Spinal cord (tissue), 9 donors: ENCODE measurements at regions not wholly inside any gene's neighbourhood (a gene's known extent, or its start where the extent isn't known, plus 50 kb on each side); places are given as distances from the start of the nearest gene placed in this dataset.
"Not testable (repeated sequence)": the region's sequence is repeated elsewhere in the genome, so short reads cannot be mapped to it uniquely, and the experiment has no call there.

ENCODE experiments used
- DNase-seq, 6 donors: peaks; one replicate each; pipeline versions ENCODE4 v3.0.0 to v3.0.0-alpha.2; 2013 to 2015; ENCODE audit warnings: low spot score in 6 of 6, low read depth in 4 of 6
- H3K27ac ChIP-seq: one replicate; pipeline ENCODE4 v1.5.1; 2013; ENCODE audit warnings: low read depth, low read length, control low read depth
- H3K27me3 ChIP-seq: one replicate; pipeline ENCODE4 v1.6.1; 2013; ENCODE audit warnings: low read length; ENCODE audit not compliant: control insufficient read depth, insufficient read depth
- H3K36me3 ChIP-seq: one replicate; pipeline ENCODE4 v1.6.1; 2013; ENCODE audit warnings: low read length; ENCODE audit not compliant: control insufficient read depth, insufficient read depth
- H3K4me1 ChIP-seq: one replicate; pipeline ENCODE4 v1.6.1; 2013; ENCODE audit warnings: low read length; ENCODE audit not compliant: control insufficient read depth, insufficient read depth
- H3K4me3 ChIP-seq: one replicate; pipeline ENCODE4 v1.5.1; 2013; ENCODE audit warnings: low read depth, low read length, control low read depth
- H3K9me3 ChIP-seq: one replicate; pipeline ENCODE4 v1.6.1; 2013; ENCODE audit warnings: low read length; ENCODE audit not compliant: control insufficient read depth, insufficient read depth
- WGBS: methylation state at CpG from one replicate; pipeline ENCODE4 v1.1.5; 2013; ENCODE audit warnings: missing lambda C conversion rate; ENCODE audit not compliant: insufficient coverage; 5-methylcytosine and 5-hydroxymethylcytosine counted together
- donor health status: healthy.

DNA sequence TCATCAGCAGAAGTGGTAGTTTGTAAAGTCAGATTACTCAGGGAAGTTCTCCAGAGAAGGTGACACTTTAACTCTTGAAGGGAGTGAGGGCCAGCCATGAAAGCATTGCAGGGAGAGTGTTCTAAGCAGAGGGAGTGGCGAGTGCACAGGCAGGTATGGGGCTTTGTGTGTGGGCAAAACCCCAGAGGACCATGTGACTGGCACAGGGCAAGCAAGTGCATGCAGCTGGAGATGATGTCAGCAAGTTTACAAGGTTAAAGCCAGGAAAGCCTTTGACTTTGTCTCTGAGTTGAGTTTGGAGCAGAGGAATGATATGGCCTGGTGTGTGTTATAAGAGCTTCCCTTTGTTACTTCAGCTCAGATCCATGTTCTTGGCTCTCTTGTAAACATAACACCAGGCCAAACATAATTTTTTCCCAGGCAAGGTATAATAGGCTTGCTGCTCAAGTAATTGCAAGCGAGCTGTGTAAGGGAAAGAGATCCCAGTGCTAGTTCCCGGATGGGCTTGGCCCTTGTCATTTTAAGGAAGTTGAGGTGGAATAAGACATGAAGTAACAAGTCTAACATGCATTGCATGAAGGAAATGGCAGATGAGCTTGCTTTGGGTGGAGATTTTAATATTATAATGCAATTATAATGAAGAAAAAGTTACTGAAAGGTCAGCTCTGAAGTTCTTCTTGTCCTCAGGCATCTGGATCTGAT lies 341.1 kb upstream of the LRRC3B start:
- DNase-seq, result no peak
- H3K4me3 ChIP-seq, result no peak overlapping the region
- H3K27me3 ChIP-seq, result no peaks in the 10 kb centered on the region
- H3K9me3 ChIP-seq, result peaks cover 10% of the 10 kb centered on the region
- H3K36me3 ChIP-seq, result no peaks in the 10 kb centered on the region
- no peak overlapping the region for H3K27ac ChIP-seq
- no peaks in the 10 kb centered on the region for H3K4me1 ChIP-seq
- whole genome bisulfite sequencing, result 91% methylated on average over 3 of the region's 3 CpGs

DNA sequence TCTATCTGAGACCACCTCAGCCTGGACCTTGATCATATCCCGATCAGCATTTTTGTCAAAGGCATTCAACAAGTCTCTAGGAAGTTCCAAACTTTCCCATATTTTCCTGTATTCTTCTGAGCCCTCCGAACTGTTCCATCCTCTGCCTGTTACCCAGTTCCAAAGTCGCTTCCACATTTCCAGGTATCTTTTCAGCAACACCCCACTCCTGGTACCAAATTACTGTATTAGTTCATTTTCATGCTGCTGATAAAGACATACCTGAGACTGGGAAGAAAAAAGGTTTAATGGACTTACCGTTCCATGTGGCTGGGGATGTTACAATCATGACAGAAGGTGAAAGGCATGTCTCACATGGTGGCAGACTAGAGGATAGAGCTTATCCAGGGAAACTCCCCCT lies 338.1 kb upstream of the LRRC3B start:
- H3K27ac ChIP-seq, H3K4me3 ChIP-seq, H3K4me1 ChIP-seq, H3K9me3 ChIP-seq, H3K27me3 ChIP-seq, H3K36me3 ChIP-seq, DNase-seq: not testable (repeated sequence)
- 85% methylated on average over 3 of the region's 4 CpGs for WGBS

DNA sequence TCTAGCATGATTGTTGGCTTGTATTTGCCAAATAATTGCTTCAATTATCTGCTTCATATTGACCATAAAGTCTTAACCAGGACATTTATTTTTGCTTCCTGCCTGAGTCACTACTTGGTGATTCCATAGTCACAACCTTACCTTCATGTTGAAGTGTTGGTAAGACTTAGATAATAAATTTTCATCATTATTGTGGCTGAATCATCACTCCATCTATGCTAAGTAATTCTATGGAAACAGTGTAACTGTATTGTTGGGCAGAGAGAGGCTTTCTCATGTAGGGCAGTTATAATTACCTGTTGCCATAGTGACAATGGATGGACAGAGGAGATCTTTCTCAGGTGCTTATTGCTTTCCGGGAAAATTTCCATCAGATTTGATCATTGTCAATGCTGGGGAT lies 330.7 kb upstream of the LRRC3B start:
- no peak overlapping the region for H3K4me3 ChIP-seq
- DNase-seq, result peak in 1 of 6 donors; percentile 2
- no peaks in the 10 kb centered on the region for H3K36me3 ChIP-seq
- no peaks in the 10 kb centered on the region for H3K9me3 ChIP-seq
- H3K4me1 ChIP-seq, result no peaks in the 10 kb centered on the region
- H3K27me3 ChIP-seq, result no peaks in the 10 kb centered on the region
- WGBS, result no CpG with 5 or more reads among the region's 1 CpG
- H3K27ac ChIP-seq, result no peak overlapping the region

DNA sequence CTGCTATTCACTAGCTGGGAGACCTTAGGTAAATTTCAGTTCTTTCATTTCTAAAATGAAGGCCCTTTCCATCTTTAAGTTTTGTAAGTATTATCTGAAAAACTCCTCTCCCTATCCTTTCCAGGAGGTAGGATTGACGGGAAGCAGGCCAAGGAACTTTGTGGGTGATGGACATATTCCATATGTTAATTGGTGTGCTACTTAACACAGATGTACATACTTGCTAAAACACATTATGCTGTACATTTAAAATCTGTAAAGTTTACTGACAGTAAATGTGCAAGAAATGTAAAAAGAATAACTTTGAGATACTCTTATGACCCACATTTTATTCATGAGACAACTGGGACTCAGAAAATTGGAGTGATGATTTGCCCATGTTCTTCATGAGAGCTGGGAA lies 329.8 kb upstream of the LRRC3B start:
- H3K36me3 ChIP-seq, result no peaks in the 10 kb centered on the region
- peak in 1 of 6 donors; percentile 23 for DNase-seq
- no peaks in the 10 kb centered on the region for H3K4me1 ChIP-seq
- H3K9me3 ChIP-seq, result no peaks in the 10 kb centered on the region
- no peak overlapping the region for H3K4me3 ChIP-seq
- WGBS, result no CpG with 5 or more reads among the region's 1 CpG
- H3K27me3 ChIP-seq, result no peaks in the 10 kb centered on the region
- no peak overlapping the region for H3K27ac ChIP-seq

DNA sequence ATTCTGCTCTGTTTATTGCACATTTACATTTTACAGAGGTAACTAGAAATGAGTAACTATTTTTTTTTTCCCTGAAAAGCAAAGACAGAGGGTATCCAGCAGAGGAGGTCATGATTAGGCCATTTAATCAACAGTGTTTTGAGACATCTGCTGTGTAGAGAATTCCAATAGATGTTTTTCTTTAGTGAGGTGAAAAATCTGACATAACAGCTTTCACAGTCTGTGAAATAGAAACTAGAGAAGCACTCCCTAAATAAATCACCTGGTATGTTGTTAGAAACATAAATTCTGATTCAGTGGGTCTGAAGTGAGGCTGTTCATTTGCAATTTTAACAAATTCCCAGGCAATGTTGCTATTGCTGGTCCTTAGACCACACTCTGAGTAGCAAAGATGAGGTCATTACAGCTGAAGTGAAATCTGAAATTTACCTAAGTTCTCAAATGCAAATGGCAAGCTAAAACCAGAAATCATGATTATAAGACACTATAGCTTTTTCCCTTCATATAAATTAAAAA lies 329.2 kb upstream of the LRRC3B start:
- Histone ChIP-seq H3K27ac (no peak overlapping the region), H3K27me3 (no peaks in the 10 kb centered on the region), H3K9me3 (no peaks in the 10 kb centered on the region), H3K36me3 (no peaks in the 10 kb centered on the region), H3K4me1 (no peaks in the 10 kb centered on the region), H3K4me3 (no peak overlapping the region)
- DNase-seq, result peak in 2 of 6 donors; percentile 11 to 32

DNA sequence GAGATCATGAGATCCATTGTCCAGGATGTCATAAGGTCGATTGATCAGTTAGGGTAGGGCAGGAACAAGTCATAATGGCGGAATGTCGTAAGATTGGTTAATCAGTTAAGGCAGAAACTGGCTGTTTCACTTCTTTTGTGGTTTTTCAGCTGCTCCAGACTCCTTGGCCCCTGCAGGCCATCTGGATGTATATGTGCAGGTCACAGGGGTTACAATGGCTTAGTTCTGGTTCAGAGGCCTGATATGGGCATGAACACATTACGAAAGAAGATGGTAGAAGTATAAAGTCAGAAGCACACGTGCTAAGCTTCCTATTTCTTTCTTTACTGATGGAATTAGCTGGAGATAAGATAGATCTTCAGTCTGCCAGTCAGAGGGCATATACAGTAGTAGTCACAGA lies 315.4 kb upstream of the LRRC3B start:
- Histone ChIP-seq H3K27ac (no peak overlapping the region), H3K9me3 (no peaks in the 10 kb centered on the region), H3K4me3 (no peak overlapping the region), H3K4me1 (no peaks in the 10 kb centered on the region), H3K27me3 (no peaks in the 10 kb centered on the region), H3K36me3 (no peaks in the 10 kb centered on the region)
- 92% methylated on average over 3 of the region's 5 CpGs for WGBS
- DNase-seq, result no peak

DNA sequence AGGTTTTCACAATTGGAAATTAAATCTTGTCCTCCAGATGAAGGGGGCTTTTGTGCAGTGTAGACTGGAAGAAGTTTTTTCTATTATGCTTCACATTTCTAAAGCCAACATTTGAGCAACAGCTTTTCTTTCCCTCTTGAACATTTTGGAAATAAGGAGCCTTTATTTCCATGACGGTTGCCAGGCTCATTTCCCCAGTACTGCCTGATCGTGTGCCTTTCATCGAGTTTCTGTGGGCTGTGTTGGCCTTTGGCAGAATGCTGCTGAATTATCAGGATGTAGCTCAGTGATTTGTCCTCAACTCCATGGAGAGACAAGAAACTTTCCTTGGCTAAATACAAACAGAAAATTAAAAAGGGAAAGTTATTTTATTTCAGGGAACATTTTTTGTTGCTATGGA lies 314.8 kb upstream of the LRRC3B start:
- no peak overlapping the region for H3K4me3 ChIP-seq
- WGBS, result 17% methylated on average over 2 of the region's 3 CpGs
- H3K4me1 ChIP-seq, result no peaks in the 10 kb centered on the region
- no peaks in the 10 kb centered on the region for H3K36me3 ChIP-seq
- H3K27ac ChIP-seq, result no peak overlapping the region
- peak in 2 of 6 donors; percentile 11 to 64 for DNase-seq
- H3K27me3 ChIP-seq, result no peaks in the 10 kb centered on the region
- no peaks in the 10 kb centered on the region for H3K9me3 ChIP-seq

DNA sequence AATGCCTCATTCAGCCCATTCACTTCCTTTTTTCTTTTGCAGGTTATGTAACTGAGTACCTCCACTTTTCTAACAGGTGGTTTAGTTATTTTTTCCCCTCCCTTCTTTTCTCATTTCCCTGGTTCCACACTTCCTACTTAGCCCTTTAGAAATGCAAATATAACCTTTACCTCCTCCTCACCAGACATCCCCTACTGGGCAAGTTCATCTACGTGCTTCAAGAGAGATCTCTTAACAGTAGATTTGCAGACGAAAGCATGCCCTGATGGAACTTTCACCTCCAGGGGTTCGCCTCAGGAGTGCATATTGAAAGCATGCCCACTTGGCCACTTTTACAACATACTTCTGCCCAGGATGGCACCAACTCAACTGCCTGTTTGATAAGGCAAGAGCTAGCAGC lies 314.1 kb upstream of the LRRC3B start:
- no peak overlapping the region for H3K27ac ChIP-seq
- no peaks in the 10 kb centered on the region for H3K9me3 ChIP-seq
- no peaks in the 10 kb centered on the region for H3K27me3 ChIP-seq
- DNase-seq, result no peak
- H3K36me3 ChIP-seq, result no peaks in the 10 kb centered on the region
- H3K4me3 ChIP-seq, result no peak overlapping the region
- H3K4me1 ChIP-seq, result no peaks in the 10 kb centered on the region
- 51% methylated on average over 3 of the region's 3 CpGs for WGBS

DNA sequence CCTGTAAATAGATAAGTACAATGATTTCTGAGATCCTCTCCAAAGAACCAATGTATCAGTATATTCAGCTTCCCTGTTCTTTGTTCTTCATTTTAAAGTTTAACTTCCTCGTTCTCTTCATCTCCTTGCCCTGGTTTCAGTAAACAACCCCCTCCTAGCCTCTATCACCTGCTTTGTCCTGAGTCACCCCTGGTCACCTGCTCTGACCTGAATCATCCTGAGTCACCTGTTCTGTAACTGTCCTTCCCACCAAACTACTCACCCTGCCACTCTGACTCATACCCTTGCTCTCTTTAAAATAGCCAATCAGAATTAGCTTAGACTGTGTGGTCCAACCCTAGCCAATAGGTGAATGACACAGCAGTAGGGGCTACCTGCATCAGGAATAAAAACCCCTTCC lies 313.0 kb upstream of the LRRC3B start:
- 87% methylated on average over 1 of the region's 1 CpG for WGBS
- not testable (repeated sequence) for H3K4me1 ChIP-seq, H3K27me3 ChIP-seq, H3K36me3 ChIP-seq, DNase-seq, H3K4me3 ChIP-seq, H3K9me3 ChIP-seq, H3K27ac ChIP-seq

DNA sequence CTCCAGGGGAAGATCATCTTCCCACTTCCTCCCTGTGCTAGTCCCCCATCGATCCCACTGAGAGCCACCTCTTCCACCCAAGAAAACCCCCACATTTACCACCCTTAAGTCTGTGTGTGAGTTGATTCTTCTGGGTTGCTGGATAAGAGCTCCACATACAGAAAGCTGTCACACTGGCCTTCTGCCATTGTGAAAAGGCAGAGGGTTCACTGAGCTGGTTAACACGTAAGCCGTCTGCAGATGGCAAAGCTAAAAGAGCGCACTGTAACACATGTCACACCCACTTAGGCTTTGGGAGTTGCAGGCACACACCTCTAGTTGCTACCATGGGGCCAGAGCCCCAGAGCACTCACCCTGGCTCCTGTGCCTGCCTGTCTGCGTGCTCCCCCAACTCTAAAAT lies 309.8 kb upstream of the LRRC3B start:
- Histone ChIP-seq H3K27ac (no peak overlapping the region), H3K36me3 (no peaks in the 10 kb centered on the region), H3K4me3 (no peak overlapping the region), H3K9me3 (no peaks in the 10 kb centered on the region), H3K27me3 (no peaks in the 10 kb centered on the region), H3K4me1 (no peaks in the 10 kb centered on the region)
- WGBS, result 90% methylated on average over 3 of the region's 5 CpGs
- peak in 1 of 6 donors; percentile 70 for DNase-seq
